ENCODE measurements at regions not wholly inside any gene's neighbourhood (a gene's known extent, or its start where the extent isn't known, plus 50 kb on each side); places are given as distances from the start of the nearest gene placed in this dataset.

- H3K36me3 ChIP-seq (ENCODE audit: insufficient read depth): no peaks in the 10 kb centered on the region
- no peak overlapping the region for H3K27ac ChIP-seq (ENCODE audit: low read depth)
- H3K4me1 ChIP-seq (ENCODE audit: insufficient read depth): no peaks in the 10 kb centered on the region
- WGBS: 91% methylated on average over 2 of the region's 2 CpGs
- H3K4me3 ChIP-seq (ENCODE audit: low read depth, low read length): no peak overlapping the region
- no peak for DNase-seq (ENCODE audit: extremely low spot score)
Observed at GRCh38 chr14:71648725-71649124, 283.5 kb upstream of the RGS6 start.

DNA sequence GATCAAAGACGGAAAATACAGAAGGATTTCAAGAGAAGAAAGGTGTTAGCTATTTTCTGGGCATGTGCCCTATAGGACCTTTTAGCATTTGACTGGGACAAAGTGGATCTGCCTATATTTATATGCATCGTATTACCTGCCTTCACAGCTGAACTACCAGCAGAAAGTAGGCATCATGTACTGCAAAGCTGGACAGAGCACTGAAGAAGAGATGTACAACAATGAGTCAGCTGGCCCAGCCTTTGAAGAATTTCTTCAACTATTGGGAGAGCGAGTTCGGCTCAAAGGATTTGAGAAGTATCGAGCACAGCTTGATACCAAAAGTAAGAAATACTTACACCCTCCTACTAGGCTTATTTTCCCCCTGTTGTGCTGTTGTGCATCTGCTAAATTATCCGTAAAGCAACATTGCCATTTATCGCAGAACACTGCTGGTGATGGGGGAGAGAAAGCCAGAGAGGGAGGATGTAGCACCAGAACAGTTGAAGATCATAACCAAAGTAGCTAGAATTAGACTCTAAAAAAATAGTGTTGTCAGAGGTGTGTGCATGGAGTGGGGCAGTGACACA is 282.0 kb upstream of the RGS6 start:
- no peak overlapping the region for H3K27ac ChIP-seq (ENCODE audit: low read depth)
- no peak for DNase-seq (ENCODE audit: extremely low spot score)
- 92% methylated on average over 7 of the region's 7 CpGs for WGBS

DNA sequence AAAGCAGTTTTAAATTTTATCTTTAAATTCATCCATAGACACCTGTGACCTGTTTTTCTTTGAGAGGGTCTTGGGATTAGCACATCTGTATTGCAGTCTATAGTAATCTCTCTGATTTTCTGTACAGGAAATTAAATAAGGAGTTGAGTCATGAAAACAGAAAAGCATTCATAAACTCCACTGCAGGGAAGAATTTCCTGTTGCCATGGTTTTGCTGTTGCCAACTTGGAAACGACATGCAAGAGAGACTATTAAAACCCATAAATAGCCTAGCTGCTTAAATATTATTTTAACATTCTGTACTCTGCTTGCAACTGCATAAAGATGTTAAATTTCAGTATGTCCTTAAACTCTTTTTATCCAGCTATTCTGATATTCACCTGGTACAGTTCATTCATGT is 281.0 kb upstream of the RGS6 start:
- DNase-seq (ENCODE audit: extremely low spot score): no peak
- Histone ChIP-seq H3K27ac (ENCODE audit: low read depth) (no peak overlapping the region), H3K4me3 (ENCODE audit: low read depth, low read length) (no peak overlapping the region), H3K4me1 (ENCODE audit: insufficient read depth) (no peaks in the 10 kb centered on the region), H3K36me3 (ENCODE audit: insufficient read depth) (no peaks in the 10 kb centered on the region)
- WGBS: 10% methylated on average over 1 of the region's 1 CpG

More for the DNA sequence above, 282.0 kb upstream of the RGS6 start:
- Histone ChIP-seq H3K36me3 (ENCODE audit: insufficient read depth) (no peaks in the 10 kb centered on the region), H3K4me1 (ENCODE audit: insufficient read depth) (no peaks in the 10 kb centered on the region), H3K4me3 (ENCODE audit: low read depth, low read length) (no peak overlapping the region)

GRCh38 chr14:71652368-71652767 is 279.9 kb upstream of the RGS6 start:
- Histone ChIP-seq H3K36me3 (ENCODE audit: insufficient read depth) (no peaks in the 10 kb centered on the region), H3K4me1 (ENCODE audit: insufficient read depth) (no peaks in the 10 kb centered on the region), H3K4me3 (ENCODE audit: low read depth, low read length) (no peak overlapping the region), H3K27ac (ENCODE audit: low read depth) (no peak overlapping the region)
- WGBS: 96% methylated on average over 1 of the region's 1 CpG
- no peak for DNase-seq (ENCODE audit: extremely low spot score)

DNA sequence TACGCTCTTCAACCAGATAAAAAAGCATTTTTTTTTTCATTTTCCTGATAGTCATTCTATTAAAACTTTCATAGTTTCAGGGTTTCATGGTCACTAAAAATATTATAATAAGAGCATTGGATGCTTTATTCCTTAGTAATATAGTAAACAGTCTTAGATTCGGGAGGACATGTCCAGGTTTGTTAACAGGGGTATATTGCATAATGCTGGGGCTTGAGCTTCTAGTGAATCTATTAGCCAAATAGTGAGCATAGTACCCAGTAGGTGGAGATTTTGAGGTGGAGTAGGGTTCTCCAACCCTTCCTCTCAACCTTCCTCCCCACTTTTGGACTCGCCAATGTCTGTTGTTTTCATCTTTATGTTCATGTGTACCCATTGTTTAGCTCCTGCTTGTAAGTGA is 277.4 kb upstream of the RGS6 start:
- whole genome bisulfite sequencing: 95% methylated on average over 3 of the region's 3 CpGs
- H3K36me3 ChIP-seq (ENCODE audit: insufficient read depth): peaks cover 2% of the 10 kb centered on the region
- no peak overlapping the region for H3K4me3 ChIP-seq (ENCODE audit: low read depth, low read length)
- H3K27ac ChIP-seq (ENCODE audit: low read depth): no peak overlapping the region
- H3K4me1 ChIP-seq (ENCODE audit: insufficient read depth): no peaks in the 10 kb centered on the region
- no peak for DNase-seq (ENCODE audit: extremely low spot score)

GRCh38 chr14:71658261-71658860 is 273.9 kb upstream of the RGS6 start:
- 78% methylated on average over 2 of the region's 2 CpGs for WGBS
- no peak for DNase-seq (ENCODE audit: extremely low spot score)
- no peak overlapping the region for H3K4me3 ChIP-seq (ENCODE audit: low read depth, low read length)
- H3K27ac ChIP-seq (ENCODE audit: low read depth): no peak overlapping the region
- peaks cover 2% of the 10 kb centered on the region for H3K36me3 ChIP-seq (ENCODE audit: insufficient read depth)
- no peaks in the 10 kb centered on the region for H3K4me1 ChIP-seq (ENCODE audit: insufficient read depth)

DNA sequence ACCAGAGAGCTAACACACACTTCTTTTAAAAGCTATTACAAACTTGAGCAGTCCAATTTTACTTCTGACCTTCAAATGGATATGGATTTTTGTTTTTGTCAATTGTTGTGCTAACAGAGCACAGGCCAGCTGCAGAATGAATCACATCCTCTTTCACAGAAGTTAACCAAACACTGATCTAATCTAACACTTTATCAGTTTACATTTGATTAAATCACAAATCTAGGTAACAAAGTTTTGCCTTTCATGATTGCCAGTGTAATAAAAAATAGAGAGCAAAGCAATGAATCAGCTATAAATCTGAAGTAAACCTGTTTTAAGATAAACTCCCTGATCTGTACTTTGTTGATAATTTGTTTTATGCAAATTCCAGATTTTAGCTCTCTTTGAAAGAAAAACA is 273.1 kb upstream of the RGS6 start:
- DNase-seq (ENCODE audit: extremely low spot score): no peak
- Histone ChIP-seq H3K4me1 (ENCODE audit: insufficient read depth) (no peaks in the 10 kb centered on the region), H3K4me3 (ENCODE audit: low read depth, low read length) (no peak overlapping the region), H3K27ac (ENCODE audit: low read depth) (no peak overlapping the region), H3K36me3 (ENCODE audit: insufficient read depth) (peaks cover 2% of the 10 kb centered on the region)

DNA sequence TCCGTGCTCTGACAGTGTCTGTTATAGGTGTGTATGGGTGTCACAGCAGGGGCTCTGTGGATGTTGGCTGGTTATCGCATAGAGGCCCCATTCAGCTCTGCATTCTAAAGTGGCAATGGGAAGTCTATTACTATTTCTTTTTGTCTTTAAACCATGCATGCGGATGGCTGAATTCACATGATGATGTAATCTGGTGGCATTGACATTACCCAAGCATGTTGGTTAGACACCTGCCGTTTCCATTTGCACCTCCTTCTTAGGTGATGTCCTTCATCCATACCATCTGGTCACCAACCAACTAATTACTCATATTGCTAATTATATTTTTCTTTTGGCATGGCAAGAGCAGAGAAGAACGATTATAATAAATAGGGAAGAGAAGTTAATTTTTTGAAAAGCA is 270.8 kb upstream of the RGS6 start:
- no peak overlapping the region for H3K4me3 ChIP-seq (ENCODE audit: low read depth, low read length)
- DNase-seq (ENCODE audit: extremely low spot score): no peak
- H3K36me3 ChIP-seq (ENCODE audit: insufficient read depth): peaks cover 2% of the 10 kb centered on the region
- H3K27ac ChIP-seq (ENCODE audit: low read depth): no peak overlapping the region
- 96% methylated on average over 5 of the region's 5 CpGs for WGBS
- no peaks in the 10 kb centered on the region for H3K4me1 ChIP-seq (ENCODE audit: insufficient read depth)

GRCh38 chr14:71662291-71662790 is 269.9 kb upstream of the RGS6 start:
- DNase-seq (ENCODE audit: extremely low spot score): no peak
- Histone ChIP-seq H3K27ac (ENCODE audit: low read depth) (no peak overlapping the region), H3K4me1 (ENCODE audit: insufficient read depth) (no peaks in the 10 kb centered on the region), H3K4me3 (ENCODE audit: low read depth, low read length) (no peak overlapping the region), H3K36me3 (ENCODE audit: insufficient read depth) (peaks cover 2% of the 10 kb centered on the region)
- 98% methylated on average over 4 of the region's 4 CpGs for WGBS

- 50% methylated on average over 1 of the region's 1 CpG for WGBS
Observed at GRCh38 chr14:71665157-71665556, 267.1 kb upstream of the RGS6 start.

GRCh38 chr14:71665781-71666180 is 266.4 kb upstream of the RGS6 start:
- no peak for DNase-seq (ENCODE audit: extremely low spot score)
- no peak overlapping the region for H3K27ac ChIP-seq (ENCODE audit: low read depth)
- 96% methylated on average over 2 of the region's 2 CpGs for WGBS
- no peaks in the 10 kb centered on the region for H3K36me3 ChIP-seq (ENCODE audit: insufficient read depth)
- no peak overlapping the region for H3K4me3 ChIP-seq (ENCODE audit: low read depth, low read length)
- no peaks in the 10 kb centered on the region for H3K4me1 ChIP-seq (ENCODE audit: insufficient read depth)

More at GRCh38 chr14:71665157-71665556, 267.1 kb upstream of the RGS6 start:
- H3K27ac ChIP-seq (ENCODE audit: low read depth): no peak overlapping the region
- H3K4me3 ChIP-seq (ENCODE audit: low read depth, low read length): no peak overlapping the region
- no peaks in the 10 kb centered on the region for H3K36me3 ChIP-seq (ENCODE audit: insufficient read depth)
- H3K4me1 ChIP-seq (ENCODE audit: insufficient read depth): no peaks in the 10 kb centered on the region
- no peak for DNase-seq (ENCODE audit: extremely low spot score)

DNA sequence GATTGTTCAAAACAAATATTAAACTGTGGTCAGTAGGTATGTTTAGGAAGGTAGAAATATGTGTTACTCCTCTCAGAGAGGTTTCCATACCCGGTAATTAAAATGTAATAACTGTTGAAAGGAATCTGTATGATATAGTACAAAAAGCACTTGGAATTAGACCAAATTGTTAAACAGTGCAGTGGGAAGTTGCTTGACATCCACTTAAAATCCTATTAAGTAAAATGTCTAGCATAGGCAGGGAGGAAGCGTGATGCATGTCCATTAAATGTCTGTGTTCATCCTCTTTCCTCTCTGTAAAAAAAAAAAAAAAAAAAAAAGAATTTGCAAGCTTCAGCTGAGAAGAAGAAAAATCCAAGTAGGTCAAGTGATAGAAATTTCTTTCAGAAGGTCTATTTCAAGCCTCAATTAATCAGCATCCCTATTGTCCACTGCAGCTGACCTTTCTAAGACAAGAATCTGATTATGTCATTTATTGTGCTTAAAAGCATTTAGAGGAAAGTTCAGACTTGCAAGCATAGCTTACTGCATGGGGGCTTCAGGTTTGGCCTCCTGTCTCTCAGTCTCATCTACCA is 265.6 kb upstream of the RGS6 start:
- no peak overlapping the region for H3K4me3 ChIP-seq (ENCODE audit: low read depth, low read length)
- no peaks in the 10 kb centered on the region for H3K36me3 ChIP-seq (ENCODE audit: insufficient read depth)
- no peak for DNase-seq (ENCODE audit: extremely low spot score)
- H3K27ac ChIP-seq (ENCODE audit: low read depth): no peak overlapping the region
- H3K4me1 ChIP-seq (ENCODE audit: insufficient read depth): no peaks in the 10 kb centered on the region
- 90% methylated on average over 2 of the region's 2 CpGs for WGBS

DNA sequence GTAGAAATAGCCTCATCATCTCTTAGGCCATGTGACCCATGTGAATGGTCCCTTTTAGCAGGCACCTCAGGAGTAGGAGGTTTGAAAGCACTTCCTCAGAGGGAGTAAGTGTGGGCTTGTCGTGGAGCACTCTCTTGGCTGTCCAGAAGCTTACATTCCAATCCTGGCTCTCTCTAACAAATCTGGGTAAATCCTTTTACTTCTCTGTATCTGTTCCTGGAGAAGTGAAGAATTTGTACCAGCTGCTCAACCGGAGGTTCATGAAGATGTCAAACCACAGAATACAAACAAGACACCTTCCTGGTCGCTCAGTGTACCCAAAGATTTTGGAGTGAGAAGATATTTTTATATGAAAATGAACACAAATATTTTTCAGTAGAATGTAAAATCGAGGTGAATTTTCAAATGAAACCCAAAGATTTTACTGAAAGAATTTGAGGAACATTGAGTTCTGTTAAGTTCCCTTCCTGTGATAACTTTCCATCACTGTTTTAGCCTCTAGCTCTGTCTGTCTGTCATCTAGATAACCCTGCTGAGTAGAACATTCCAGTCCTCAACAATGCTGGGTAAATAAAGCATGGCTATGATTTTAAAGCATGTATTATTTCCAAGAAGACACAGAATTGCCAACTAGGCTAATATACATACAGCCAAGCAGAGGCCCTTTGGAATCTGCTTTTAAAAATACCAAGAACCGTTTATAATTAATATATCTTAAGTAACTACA is 263.9 kb upstream of the RGS6 start:
- Histone ChIP-seq H3K36me3 (ENCODE audit: insufficient read depth) (no peaks in the 10 kb centered on the region), H3K4me3 (ENCODE audit: low read depth, low read length) (no peak overlapping the region), H3K27ac (ENCODE audit: low read depth) (no peak overlapping the region), H3K4me1 (ENCODE audit: insufficient read depth) (no peaks in the 10 kb centered on the region)
- no peak for DNase-seq (ENCODE audit: extremely low spot score)
- WGBS: 50% methylated on average over 5 of the region's 5 CpGs

DNA sequence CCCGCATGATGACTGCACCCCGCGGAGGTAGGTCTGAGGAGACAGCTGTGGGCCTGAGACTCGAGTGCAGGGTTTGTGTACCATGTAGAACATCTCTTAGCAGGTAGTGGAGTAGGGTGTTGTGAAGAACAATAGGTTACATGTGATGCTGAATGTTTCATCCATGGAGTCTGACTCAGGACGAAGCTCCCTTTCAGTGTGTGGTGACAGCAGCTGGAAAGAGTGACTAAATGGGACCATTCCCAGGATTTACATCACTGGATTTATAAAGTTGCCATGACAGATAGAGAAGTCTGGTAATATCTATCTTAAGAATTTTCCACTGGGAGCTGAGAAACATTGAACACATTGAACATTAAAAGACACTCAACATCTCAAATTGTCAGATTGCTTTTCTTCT is 259.6 kb upstream of the RGS6 start:
- H3K4me3 ChIP-seq (ENCODE audit: low read depth, low read length): no peak overlapping the region
- WGBS: 95% methylated on average over 5 of the region's 5 CpGs
- H3K36me3 ChIP-seq (ENCODE audit: insufficient read depth): no peaks in the 10 kb centered on the region
- no peaks in the 10 kb centered on the region for H3K4me1 ChIP-seq (ENCODE audit: insufficient read depth)
- H3K27ac ChIP-seq (ENCODE audit: low read depth): no peak overlapping the region
- DNase-seq (ENCODE audit: extremely low spot score): no peak
